ENCODE measurements at regions not wholly inside any gene's neighbourhood (a gene's known extent, or its start where the extent isn't known, plus 50 kb on each side); places are given as distances from the start of the nearest gene placed in this dataset.

DNA sequence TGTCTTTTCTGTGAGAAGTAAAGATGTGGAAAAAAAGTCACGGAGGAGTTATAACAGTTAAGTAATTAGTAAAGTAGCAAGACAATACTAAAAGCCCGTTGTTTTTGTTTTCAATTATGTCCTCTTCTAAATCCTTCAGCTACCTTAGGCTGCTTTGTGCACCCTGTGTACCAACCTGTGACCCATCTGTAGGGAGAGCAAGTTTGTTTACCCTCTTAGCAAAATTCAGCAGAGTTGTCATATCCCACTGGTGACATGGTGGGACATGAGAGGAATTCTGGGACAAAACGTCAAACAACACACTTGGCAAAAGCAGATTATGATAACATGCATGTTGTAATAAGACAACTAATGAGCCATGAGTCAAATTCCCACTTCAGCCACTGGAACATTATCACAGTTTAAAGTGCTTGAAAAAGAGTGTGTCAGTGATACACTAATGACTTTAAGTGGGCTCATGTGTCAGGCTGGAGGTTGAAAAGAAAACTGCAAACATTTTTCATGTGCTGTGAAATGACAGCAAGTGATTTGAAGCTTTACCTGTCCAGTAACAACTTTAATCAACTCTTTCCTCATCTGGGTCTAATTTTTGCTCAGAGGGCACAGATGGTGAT is 392.8 kb upstream of the ACVR2A start:
- 49 to 54% (median 52%) methylated on average over 3 of the region's 3 CpGs for WGBS, 4 donors
- intact Hi-C loops (cut with DNase I), result no loop called here
- no peak for DNase-seq
- H3K4me3 ChIP-seq, result no peak overlapping the region
- no peak for TF ChIP-seq POLR2A (IDR thresholded peaks at IDR 0.05)
- TF ChIP-seq, protein P1, sequence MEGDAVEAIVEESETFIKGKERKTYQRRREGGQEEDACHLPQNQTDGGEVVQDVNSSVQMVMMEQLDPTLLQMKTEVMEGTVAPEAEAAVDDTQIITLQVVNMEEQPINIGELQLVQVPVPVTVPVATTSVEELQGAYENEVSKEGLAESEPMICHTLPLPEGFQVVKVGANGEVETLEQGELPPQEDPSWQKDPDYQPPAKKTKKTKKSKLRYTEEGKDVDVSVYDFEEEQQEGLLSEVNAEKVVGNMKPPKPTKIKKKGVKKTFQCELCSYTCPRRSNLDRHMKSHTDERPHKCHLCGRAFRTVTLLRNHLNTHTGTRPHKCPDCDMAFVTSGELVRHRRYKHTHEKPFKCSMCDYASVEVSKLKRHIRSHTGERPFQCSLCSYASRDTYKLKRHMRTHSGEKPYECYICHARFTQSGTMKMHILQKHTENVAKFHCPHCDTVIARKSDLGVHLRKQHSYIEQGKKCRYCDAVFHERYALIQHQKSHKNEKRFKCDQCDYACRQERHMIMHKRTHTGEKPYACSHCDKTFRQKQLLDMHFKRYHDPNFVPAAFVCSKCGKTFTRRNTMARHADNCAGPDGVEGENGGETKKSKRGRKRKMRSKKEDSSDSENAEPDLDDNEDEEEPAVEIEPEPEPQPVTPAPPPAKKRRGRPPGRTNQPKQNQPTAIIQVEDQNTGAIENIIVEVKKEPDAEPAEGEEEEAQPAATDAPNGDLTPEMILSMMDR (IDR thresholded peaks at IDR 0.05), result no peak
- H3K4me1 ChIP-seq (replicated peaks in 1 of 2), result no peaks in the 10 kb centered on the region
- no peak overlapping the region for H3K27ac ChIP-seq
- no peaks in the 10 kb centered on the region for H3K9me3 ChIP-seq (replicated peaks in 1 of 3)
- no peaks in the 10 kb centered on the region for H3K36me3 ChIP-seq (replicated peaks in 1 of 2)
- H3K27me3 ChIP-seq, result no peaks in the 10 kb centered on the region

- no peaks in the 10 kb centered on the region for H3K36me3 ChIP-seq (replicated peaks in 1 of 2)
- H3K27ac ChIP-seq, result no peak overlapping the region
- no peak overlapping the region for H3K4me3 ChIP-seq
- intact Hi-C loops (cut with DNase I), result no loop called here
- H3K27me3 ChIP-seq, result no peaks in the 10 kb centered on the region
- no peaks in the 10 kb centered on the region for H3K9me3 ChIP-seq (replicated peaks in 1 of 3)
- no peak for DNase-seq
- TF ChIP-seq POLR2A (IDR thresholded peaks at IDR 0.05), result no peak
- H3K4me1 ChIP-seq (replicated peaks in 1 of 2), result no peaks in the 10 kb centered on the region
- WGBS, 4 donors, result 49 to 67% (median 61%) methylated on average over 4 of the region's 4 CpGs
These were observed 393.9 kb upstream of the ACVR2A start for GRCh38 chr2:147450661-147451510.

GRCh38 chr2:147449323-147449991 is 395.4 kb upstream of the ACVR2A start:
- TF ChIP-seq POLR2A (IDR thresholded peaks at IDR 0.05), result no peak
- TF ChIP-seq, protein P1 (IDR thresholded peaks at IDR 0.05), result no peak
- DNase-seq, result no peak
- WGBS, 4 donors, result 65 to 71% (median 67%) methylated on average over 7 of the region's 7 CpGs
- H3K36me3 ChIP-seq (replicated peaks in 1 of 2), result no peaks in the 10 kb centered on the region
- no peak overlapping the region for H3K4me3 ChIP-seq
- no peaks in the 10 kb centered on the region for H3K4me1 ChIP-seq (replicated peaks in 1 of 2)
- intact Hi-C loops (cut with DNase I), result no loop called here
- H3K27me3 ChIP-seq, result no peaks in the 10 kb centered on the region
- no peaks in the 10 kb centered on the region for H3K9me3 ChIP-seq (replicated peaks in 1 of 3)
- no peak overlapping the region for H3K27ac ChIP-seq

GRCh38 chr2:147442816-147443215 is 402.0 kb upstream of the ACVR2A start:
- DNase-seq, result no peak
- Histone ChIP-seq H3K4me3 (no peak overlapping the region), H3K36me3 (replicated peaks in 1 of 2) (no peaks in the 10 kb centered on the region), H3K4me1 (replicated peaks in 1 of 2) (no peaks in the 10 kb centered on the region), H3K9me3 (replicated peaks in 1 of 3) (no peaks in the 10 kb centered on the region), H3K27me3 (no peaks in the 10 kb centered on the region), H3K27ac (no peak overlapping the region)
- WGBS, 4 donors, result 66 to 77% (median 76%) methylated on average over 3 of the region's 3 CpGs
- TF ChIP-seq, protein P1 (IDR thresholded peaks at IDR 0.05), result no peak
- no peak for TF ChIP-seq POLR2A (IDR thresholded peaks at IDR 0.05)
- intact Hi-C loops (cut with DNase I), result no loop called here
